GM12864 (cell line): ENCODE measurements at regions not wholly inside any gene's neighbourhood (a gene's known extent, or its start where the extent isn't known, plus 50 kb on each side); places are given as distances from the start of the nearest gene placed in this dataset.
"Not testable (repeated sequence)": the region's sequence is repeated elsewhere in the genome, so short reads cannot be mapped to it uniquely, and the experiment has no call there.

Experiments
- DNase-seq: peaks from one replicate; pipeline ENCODE4 v3.0.0-alpha.2; 2011; ENCODE audit warnings: low read depth
- H3K4me3 ChIP-seq: 2 replicates; pipeline ENCODE4 v1.5.1; 2011; ENCODE audit warnings: mild to moderate bottlenecking, low read depth, low read length, control low read depth
- TF ChIP-seq, protein P1 (sequence below): IDR thresholded peaks from 2 replicates; pipeline ENCODE4 v1.5.1; 2011; ENCODE audit warnings: low read depth, mild to moderate bottlenecking, moderate library complexity, low read length, control low read depth, inconsistent platforms; ENCODE audit errors: missing control alignments

DNA sequence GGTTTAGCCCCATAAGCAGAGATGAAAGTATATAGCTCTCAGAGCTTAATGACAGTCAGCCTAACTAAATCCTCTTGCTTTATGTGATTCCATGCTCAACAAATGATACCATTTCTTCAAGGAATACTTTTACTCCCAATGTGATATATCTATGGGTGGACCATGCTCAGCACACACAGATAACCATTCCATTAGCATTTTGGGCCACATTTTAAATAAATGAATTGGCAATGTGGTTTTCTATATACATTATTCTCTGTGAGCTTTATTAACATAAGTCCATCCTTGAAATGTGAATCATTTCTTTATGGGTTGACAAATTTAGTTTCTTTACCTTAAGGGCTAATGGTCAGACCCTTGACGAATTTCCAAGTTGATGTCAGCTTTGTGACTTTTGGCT is 329.3 kb upstream of the CITED2 start:
- H3K4me3 ChIP-seq, result no peak overlapping the region
- DNase-seq, result no peak
- TF ChIP-seq, protein P1, sequence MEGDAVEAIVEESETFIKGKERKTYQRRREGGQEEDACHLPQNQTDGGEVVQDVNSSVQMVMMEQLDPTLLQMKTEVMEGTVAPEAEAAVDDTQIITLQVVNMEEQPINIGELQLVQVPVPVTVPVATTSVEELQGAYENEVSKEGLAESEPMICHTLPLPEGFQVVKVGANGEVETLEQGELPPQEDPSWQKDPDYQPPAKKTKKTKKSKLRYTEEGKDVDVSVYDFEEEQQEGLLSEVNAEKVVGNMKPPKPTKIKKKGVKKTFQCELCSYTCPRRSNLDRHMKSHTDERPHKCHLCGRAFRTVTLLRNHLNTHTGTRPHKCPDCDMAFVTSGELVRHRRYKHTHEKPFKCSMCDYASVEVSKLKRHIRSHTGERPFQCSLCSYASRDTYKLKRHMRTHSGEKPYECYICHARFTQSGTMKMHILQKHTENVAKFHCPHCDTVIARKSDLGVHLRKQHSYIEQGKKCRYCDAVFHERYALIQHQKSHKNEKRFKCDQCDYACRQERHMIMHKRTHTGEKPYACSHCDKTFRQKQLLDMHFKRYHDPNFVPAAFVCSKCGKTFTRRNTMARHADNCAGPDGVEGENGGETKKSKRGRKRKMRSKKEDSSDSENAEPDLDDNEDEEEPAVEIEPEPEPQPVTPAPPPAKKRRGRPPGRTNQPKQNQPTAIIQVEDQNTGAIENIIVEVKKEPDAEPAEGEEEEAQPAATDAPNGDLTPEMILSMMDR, result no peak

DNA sequence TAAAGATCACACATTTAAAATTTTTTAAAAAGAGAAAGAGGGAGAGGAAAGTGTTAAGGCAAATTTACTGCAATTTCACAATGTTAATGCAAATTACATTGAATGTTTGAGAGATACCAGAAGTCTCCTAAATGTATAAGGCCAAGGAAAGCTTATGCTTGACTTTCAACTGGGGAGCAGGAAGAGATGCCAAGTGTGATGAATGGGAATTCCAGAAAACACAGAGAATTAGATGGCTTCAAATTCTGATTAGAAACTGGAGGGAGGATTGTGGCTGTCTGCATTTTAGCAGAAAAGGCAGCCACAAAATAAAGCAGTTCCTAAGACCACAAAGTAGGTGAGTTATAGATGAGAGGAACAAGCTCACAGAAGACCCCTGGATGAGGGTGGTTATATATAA is 328.3 kb upstream of the CITED2 start:
- DNase-seq, result no peak
- no peak overlapping the region for H3K4me3 ChIP-seq
- TF ChIP-seq, protein P1, result no peak

DNA sequence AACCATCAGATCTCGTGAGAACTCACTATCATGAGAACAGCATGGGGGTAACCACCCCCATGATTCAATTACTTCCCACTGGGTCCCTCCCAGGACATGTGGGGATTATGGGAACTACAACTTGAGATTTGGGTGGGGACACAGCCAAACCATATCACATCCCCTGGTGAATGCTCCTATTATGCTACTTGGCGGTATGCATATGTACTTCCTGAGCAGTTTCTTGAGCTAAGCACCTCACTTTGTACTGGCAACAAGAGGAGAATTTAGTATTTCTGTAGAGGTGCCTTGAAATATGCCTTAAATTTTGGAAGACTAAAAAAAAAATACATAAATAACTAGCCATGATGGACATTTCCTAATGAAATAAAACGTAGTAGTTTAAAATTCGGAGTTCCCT is 327.2 kb upstream of the CITED2 start:
- TF ChIP-seq, protein P1, result no peak
- H3K4me3 ChIP-seq, result no peak overlapping the region
- DNase-seq, result no peak

DNA sequence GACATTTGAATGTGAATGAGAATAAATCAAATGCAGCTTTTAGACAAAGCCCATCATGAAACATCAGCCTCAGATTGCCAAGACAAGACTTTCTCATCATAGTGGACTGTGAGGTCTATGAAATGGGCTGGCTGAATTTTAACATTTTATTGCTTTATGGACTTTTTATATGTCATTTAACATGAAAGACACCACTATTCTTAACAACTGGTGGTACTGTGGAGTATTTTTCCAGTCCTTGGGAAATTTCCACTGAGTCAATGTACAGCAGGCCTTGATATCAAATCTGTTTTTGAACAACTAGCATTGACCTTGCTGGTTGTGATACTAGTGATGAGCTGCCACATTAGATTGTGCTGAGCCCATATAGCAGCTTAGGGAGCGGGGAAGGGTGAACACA is 326.6 kb upstream of the CITED2 start:
- no peak overlapping the region for H3K4me3 ChIP-seq
- TF ChIP-seq, protein P1, result no peak
- DNase-seq, result no peak

DNA sequence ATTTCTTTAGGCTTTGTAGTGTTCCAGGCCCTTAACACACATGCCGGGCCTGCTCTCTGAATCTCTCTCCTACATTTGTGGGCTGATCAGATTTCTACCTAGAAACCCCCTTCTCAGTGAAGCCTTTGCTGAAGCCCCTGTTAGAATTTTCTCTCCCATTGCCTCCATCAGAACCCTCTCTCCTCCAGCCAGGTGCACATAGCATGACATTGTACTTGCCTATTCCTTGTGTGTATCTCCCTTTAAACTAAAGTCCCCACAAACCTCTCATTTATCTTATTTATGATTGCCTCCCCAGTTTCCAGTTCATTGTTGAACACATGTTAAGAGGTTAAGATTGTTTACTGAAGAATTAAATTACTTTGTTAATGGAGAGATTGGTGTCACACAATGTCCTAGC is 325.5 kb upstream of the CITED2 start:
- H3K4me3 ChIP-seq, result no peak overlapping the region
- no peak for DNase-seq
- TF ChIP-seq, protein P1, result no peak

DNA sequence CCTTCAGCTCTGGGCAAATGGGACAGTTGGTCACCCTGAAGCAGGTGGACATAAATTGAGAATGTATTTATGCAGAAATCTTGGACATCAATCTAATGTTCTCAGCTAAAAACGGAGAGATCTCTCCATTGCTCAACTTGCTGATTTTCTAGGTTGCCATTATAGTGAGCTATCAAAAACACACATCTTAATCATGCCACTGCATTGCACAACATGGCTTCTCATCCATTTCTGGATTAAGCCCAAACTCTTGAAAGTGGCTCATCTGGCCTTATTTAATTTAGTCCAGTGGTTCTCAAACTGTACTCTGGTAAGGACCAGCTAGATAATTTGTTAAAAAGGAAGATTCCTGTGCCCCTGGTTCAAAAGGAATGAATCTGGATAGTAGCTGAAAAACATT is 324.9 kb upstream of the CITED2 start:
- no peak for DNase-seq
- TF ChIP-seq, protein P1, result no peak
- no peak overlapping the region for H3K4me3 ChIP-seq

DNA sequence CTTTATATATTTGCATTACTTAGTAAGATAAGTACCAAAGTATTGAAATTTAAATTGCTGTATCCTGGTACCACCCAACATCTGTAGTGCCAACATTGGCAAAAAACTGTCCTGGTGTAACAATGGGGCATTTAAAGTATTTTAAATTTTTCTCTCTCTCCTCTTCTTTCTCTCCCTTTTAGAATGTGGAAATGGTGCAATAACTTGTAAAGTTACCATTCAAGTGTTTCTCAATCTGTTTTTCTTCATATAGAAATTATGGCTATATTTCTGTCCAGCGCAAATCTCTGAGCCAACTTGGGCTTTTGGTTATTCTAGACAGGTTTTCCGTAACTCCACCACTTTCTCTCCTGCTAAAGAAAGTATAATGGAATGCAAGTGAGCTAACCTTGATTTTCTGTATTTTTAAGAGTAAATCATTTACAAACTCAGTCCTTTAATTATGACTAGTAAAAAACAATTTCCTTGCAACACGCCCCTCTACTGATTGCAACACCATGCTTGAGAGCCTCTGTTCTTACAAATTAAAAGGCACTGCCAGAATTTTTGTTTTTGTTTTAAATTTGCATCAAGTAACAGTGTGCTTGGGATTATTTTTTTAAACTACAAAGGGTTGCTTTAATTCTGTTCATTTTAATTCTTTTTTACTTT is 324.2 kb upstream of the CITED2 start:
- H3K4me3 ChIP-seq, result no peak overlapping the region

DNA sequence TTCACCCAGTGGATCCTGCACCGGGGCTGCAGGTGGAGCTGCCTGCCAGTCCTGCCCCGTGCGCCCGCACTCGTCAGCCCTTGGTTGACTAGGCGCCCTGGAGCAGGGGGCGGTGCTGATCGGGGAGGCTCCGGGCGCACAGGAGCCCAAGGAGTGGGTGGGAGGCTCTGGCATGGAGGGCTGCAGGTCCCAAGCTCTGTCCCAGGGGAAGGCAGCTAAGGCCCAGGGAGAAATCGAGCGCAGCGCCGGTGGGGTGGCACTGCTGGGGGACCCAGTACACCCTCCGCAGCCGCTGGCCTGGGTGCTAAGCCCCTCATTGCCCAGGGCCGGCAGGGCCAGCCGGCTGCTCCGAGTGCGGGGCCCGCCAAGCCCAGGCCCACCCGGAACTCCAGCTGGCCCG is 323.4 kb upstream of the CITED2 start:
- H3K4me3 ChIP-seq, DNase-seq: not testable (repeated sequence)

More for the DNA sequence above, 324.2 kb upstream of the CITED2 start:
- TF ChIP-seq, protein P1, result no peak
- no peak for DNase-seq

DNA sequence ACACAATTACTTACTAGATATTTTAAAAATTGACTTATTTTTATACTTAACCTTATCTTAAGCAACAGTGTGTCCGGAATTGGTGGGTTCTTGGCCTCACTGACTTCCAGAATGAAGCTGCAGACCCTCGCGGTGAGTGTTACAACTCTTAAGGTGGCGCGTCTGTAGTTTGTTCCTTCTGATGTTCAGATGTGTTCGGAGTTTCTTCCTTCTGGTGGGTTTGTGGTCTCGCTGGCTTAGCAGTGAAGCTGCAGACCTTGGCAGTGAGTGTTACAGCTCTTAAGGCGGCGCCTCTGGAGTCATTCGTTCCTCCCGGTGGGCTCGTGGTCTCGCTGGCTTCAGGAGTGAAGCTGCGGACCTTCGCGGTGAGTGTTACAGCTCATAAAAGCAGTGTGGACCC is 322.5 kb upstream of the CITED2 start:
- not testable (repeated sequence) for DNase-seq, H3K4me3 ChIP-seq
